ENCODE measurements at regions not wholly inside any gene's neighbourhood (a gene's known extent, or its start where the extent isn't known, plus 50 kb on each side); places are given as distances from the start of the nearest gene placed in this dataset.

- no peak for TF ChIP-seq MAFK (IDR thresholded peaks at IDR 0.05; ENCODE audit: low read depth, low read length)
Measured at GRCh38 chr6:61558796-61559195, 727.2 kb downstream of the KHDRBS2 start (continued).

DNA sequence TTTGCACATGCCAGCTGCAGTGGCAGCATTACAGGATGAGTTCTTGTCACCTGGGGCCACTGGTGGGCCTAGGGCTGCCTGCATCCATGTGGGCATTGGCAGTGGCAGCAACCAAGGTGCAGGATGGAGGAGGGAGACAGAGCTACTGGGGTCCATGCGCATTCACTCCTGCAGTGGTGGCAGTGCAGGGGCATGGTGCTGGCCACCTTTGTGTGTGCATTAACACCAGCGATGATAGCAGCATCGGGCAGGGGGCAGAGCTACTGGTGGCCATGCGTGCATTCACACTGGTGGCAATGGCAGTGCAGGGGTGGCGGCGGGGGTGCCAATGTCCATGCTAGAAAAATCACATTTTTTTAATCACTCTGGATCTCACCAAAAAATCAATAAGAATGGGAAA, 730.0 kb downstream of the KHDRBS2 start:
- no peak for TF ChIP-seq CHD1 (IDR thresholded peaks at IDR 0.05; ENCODE audit: low read depth, low read length)
- no peak for TF ChIP-seq MAX (IDR thresholded peaks at IDR 0.05)
- TF ChIP-seq MAFK (IDR thresholded peaks at IDR 0.05; ENCODE audit: low read depth, low read length): no peak
- TF ChIP-seq ATF3 (IDR thresholded peaks at IDR 0.05; ENCODE audit: insufficient read depth, low read depth, low read length): no peak
- H3K9me3 ChIP-seq (ENCODE audit: insufficient read depth in 2 of 2, low read depth in 1 of 2, low read length in 1 of 2): peaks cover 0 to 5% of the 10 kb centered on the region in 2 experiments; a peak in 1 of 4 replicates
- no peak overlapping the region for H3K56ac ChIP-seq (replicated peaks; ENCODE audit: insufficient read length, low read depth, low read length)
- no peak overlapping the region for H2AK5ac ChIP-seq (ENCODE audit: low read depth, low read length)
- no peaks in the 10 kb centered on the region for H3K4me1 ChIP-seq (replicated peaks in 1 of 4; ENCODE audit: control insufficient read depth in 3 of 4, insufficient read depth in 4 of 4, low read length in 3 of 4)
- H3K79me2 ChIP-seq (ENCODE audit: control insufficient read depth in 1 of 2, insufficient read depth in 2 of 2, low read length in 2 of 2): no peaks in the 10 kb centered on the region
- FAIRE-seq (no peak), DNase-seq (ENCODE audit: low read depth in 1 of 2, low spot score in 2 of 2) (no peak)
- H2BK20ac ChIP-seq (ENCODE audit: low read length): no peak overlapping the region
- ChIA-PET CTCF (ENCODE audit: partially characterized antibody) (no interaction called here), POLR2A (ENCODE audit: partially characterized antibody) (no interaction called here)
- H3K4me2 ChIP-seq (ENCODE audit: insufficient read depth in 1 of 2, low read depth in 2 of 2, low read length in 2 of 2): no peak overlapping the region
- H3K23ac ChIP-seq (ENCODE audit: insufficient read length): no peak overlapping the region
- H3K36me3 ChIP-seq (ENCODE audit: control insufficient read depth in 2 of 4, insufficient read depth in 4 of 4, low read length in 3 of 4): no peaks in the 10 kb centered on the region
- no peak overlapping the region for H3K4ac ChIP-seq (replicated peaks; ENCODE audit: insufficient read length, low read depth, low read length)
- H2BK15ac ChIP-seq (ENCODE audit: low read length): no peak overlapping the region
- H3K23me2 ChIP-seq (ENCODE audit: low read depth, low read length): no peaks in the 10 kb centered on the region
- no peak overlapping the region for H2AFZ ChIP-seq (ENCODE audit: low read length)
- H2BK12ac ChIP-seq (ENCODE audit: low read depth, low read length): no peak overlapping the region
- peaks cover 0 to 2% (median 1%) of the 10 kb centered on the region in 4 experiments; a peak in 3 of 7 replicates for H3K27me3 ChIP-seq (replicated peaks in 1 of 4; ENCODE audit: control insufficient read depth in 3 of 4, extremely low read depth in 1 of 4, insufficient read depth in 3 of 4, low read length in 3 of 4)
- no peaks in the 10 kb centered on the region for H3K79me1 ChIP-seq (ENCODE audit: low read depth, low read length)
- H2BK5ac ChIP-seq (ENCODE audit: low read depth, low read length): no peak overlapping the region
- H2BK120ac ChIP-seq (replicated peaks; ENCODE audit: low read depth, low read length): no peak overlapping the region
- no peak overlapping the region for H3K14ac ChIP-seq (ENCODE audit: insufficient read length)
- H4K20me1 ChIP-seq (replicated peaks in 1 of 2; ENCODE audit: control insufficient read depth in 1 of 2, insufficient read depth in 2 of 2, low read length in 2 of 2): no peaks in the 10 kb centered on the region
- WGBS, 2 experiments (ENCODE audit: extremely low coverage in 1 of 2, insufficient coverage in 1 of 2, insufficient read length in 1 of 2, insufficient replicate concordance in 2 of 2, low coverage in 1 of 2, low lambda C conversion rate in 2 of 2, missing lambda C conversion rate in 1 of 2): 100% methylated on average over 6 of the region's 6 CpGs; no CpG with 5 or more reads in 1 of the 2 experiments
- no peak overlapping the region for H3K27ac ChIP-seq (ENCODE audit: low read depth, low read length)
- no peak overlapping the region for H4K8ac ChIP-seq (ENCODE audit: extremely low read depth, insufficient read depth, low read length)
- no peak overlapping the region for H3K9ac ChIP-seq (replicated peaks in 1 of 4; ENCODE audit: extremely low read depth in 1 of 4, low read depth in 3 of 4, low read length in 3 of 4)
- no peak overlapping the region for H4K5ac ChIP-seq (ENCODE audit: insufficient read length, low read depth, low read length)
- H3K4me3 ChIP-seq (ENCODE audit: extremely low read depth in 1 of 4, insufficient read depth in 2 of 4, low read depth in 3 of 4, low read length in 4 of 4): no peak overlapping the region
- no peak overlapping the region for H3K18ac ChIP-seq (ENCODE audit: extremely low read depth, low read length)
- H4K91ac ChIP-seq (replicated peaks; ENCODE audit: insufficient read length, low read length): no peak overlapping the region
